Lower leg skin (tissue), 3 donors: ENCODE measurements at regions not wholly inside any gene's neighbourhood (a gene's known extent, or its start where the extent isn't known, plus 50 kb on each side); places are given as distances from the start of the nearest gene placed in this dataset.

Experiments used
- CTCF ChIP-seq, 3 donors: fragments of 450-650 bp; IDR thresholded peaks; one replicate each; pipeline ENCODE4 v1.5.1; 2016; ENCODE audit warnings: antibody characterized with exemption in 3 of 3, mild to moderate bottlenecking in 3 of 3, moderate library complexity in 2 of 3
- POLR2A ChIP-seq, 2 donors: fragments of 450-650 bp; IDR thresholded peaks; one replicate each; pipeline ENCODE4 v1.6.1; 2016 to 2017; ENCODE audit warnings: antibody characterized with exemption in 2 of 2, mild to moderate bottlenecking in 1 of 2, moderate library complexity in 1 of 2

- TF ChIP-seq CTCF (IDR thresholded peaks at IDR 0.05) (no peak), POLR2A (IDR thresholded peaks at IDR 0.05) (no peak)
Measured at GRCh38 chr18:40956213-40956612, 998.8 kb upstream of the PIK3C3 start.
